ENCODE measurements at regions not wholly inside any gene's neighbourhood (a gene's known extent, or its start where the extent isn't known, plus 50 kb on each side); places are given as distances from the start of the nearest gene placed in this dataset.
A peak's percentile ranks its signal among the peaks of the same experiment; 100 is the strongest.

DNA sequence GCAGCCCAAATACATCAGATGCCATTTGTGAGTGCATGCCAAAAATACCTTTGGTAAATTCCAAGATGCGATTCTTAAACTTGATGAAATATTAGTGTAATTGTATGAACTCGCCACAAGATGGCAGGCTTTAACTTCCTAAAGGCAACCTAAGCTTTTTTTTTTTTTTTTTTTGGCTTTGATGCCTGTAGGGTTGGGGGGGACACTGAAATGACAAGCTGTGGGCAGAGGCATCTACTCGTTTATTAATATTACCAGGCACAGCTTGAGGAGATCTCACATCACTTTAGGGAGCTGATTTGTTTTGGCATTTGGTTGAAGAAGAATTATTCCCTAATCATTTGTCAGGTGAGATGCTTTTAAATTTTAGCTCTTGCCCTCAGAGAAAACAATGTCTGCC, 126.7 kb upstream of the CCDC196 start:
- no peak for TF ChIP-seq EZH2 (IDR thresholded peaks at IDR 0.05; ENCODE audit: borderline replicate concordance, low read depth, low read length, severe bottlenecking)
- TF ChIP-seq, protein P1, sequence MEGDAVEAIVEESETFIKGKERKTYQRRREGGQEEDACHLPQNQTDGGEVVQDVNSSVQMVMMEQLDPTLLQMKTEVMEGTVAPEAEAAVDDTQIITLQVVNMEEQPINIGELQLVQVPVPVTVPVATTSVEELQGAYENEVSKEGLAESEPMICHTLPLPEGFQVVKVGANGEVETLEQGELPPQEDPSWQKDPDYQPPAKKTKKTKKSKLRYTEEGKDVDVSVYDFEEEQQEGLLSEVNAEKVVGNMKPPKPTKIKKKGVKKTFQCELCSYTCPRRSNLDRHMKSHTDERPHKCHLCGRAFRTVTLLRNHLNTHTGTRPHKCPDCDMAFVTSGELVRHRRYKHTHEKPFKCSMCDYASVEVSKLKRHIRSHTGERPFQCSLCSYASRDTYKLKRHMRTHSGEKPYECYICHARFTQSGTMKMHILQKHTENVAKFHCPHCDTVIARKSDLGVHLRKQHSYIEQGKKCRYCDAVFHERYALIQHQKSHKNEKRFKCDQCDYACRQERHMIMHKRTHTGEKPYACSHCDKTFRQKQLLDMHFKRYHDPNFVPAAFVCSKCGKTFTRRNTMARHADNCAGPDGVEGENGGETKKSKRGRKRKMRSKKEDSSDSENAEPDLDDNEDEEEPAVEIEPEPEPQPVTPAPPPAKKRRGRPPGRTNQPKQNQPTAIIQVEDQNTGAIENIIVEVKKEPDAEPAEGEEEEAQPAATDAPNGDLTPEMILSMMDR (IDR thresholded peaks at IDR 0.05; ENCODE audit: borderline replicate concordance, extremely low read depth, low read length, poor library complexity, severe bottlenecking) = peak; percentile 78
